ENCODE measurements at regions not wholly inside any gene's neighbourhood (a gene's known extent, or its start where the extent isn't known, plus 50 kb on each side); places are given as distances from the start of the nearest gene placed in this dataset.

DNA sequence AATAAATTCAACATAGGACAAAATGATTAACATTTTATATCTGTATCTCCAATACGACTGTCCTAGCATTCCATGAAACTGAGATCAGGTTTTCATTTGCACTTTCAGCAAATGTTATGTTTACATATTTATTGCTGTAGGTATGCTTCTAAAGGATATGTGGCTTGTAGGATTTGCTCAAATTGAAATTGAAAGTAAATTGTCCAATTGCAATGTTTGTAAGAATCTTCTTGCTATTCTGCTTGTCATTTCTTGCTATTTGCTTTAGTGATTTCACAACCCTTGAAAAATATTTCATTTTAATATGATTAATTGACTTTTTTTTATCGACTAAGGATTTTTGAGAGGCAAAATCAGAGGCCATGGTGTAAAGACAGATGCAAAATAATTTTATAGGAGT lies 904.2 kb upstream of the RAG2 start:
- Histone ChIP-seq H3K36me3 (ENCODE audit: insufficient read depth, low read length) (no peaks in the 10 kb centered on the region), H3K27ac (ENCODE audit: low read depth, low read length) (no peak overlapping the region), H3K27me3 (ENCODE audit: insufficient read depth, low read length) (no peaks in the 10 kb centered on the region), H3K4me3 (ENCODE audit: low read length) (no peak overlapping the region), H3K9ac (ENCODE audit: low read depth, low read length) (no peak overlapping the region), H3K4me1 (ENCODE audit: insufficient read depth, low read length) (peaks cover 37% of the 10 kb centered on the region), H3K9me3 (ENCODE audit: insufficient read depth, low read depth, low read length) (no peaks in the 10 kb centered on the region)
- WGBS, result 98% methylated on average over 2 of the region's 2 CpGs

DNA sequence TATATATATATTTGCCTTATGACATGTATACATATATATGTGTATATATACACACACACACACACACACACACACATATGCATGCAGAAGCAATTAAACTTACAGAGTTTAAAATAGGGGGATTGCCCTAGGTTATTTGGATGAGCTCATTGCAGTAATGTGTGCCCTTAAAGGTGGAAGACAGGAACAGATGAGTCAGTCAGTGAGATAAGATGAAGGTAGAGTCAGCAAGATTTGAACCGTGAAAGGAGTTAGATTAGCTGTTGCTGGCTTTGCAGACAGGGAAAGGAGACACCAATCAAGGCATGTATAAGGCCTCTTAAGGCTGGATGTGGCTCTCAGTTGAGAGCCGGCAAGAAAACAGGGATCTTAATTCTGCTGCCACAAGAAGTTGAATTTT lies 902.4 kb upstream of the RAG2 start:
- Histone ChIP-seq H3K36me3 (ENCODE audit: insufficient read depth, low read length) (no peaks in the 10 kb centered on the region), H3K9me3 (ENCODE audit: insufficient read depth, low read depth, low read length) (no peaks in the 10 kb centered on the region), H3K27ac (ENCODE audit: low read depth, low read length) (no peak overlapping the region), H3K4me1 (ENCODE audit: insufficient read depth, low read length) (peaks cover 25% of the 10 kb centered on the region), H3K27me3 (ENCODE audit: insufficient read depth, low read length) (no peaks in the 10 kb centered on the region), H3K4me3 (ENCODE audit: low read length) (no peak overlapping the region), H3K9ac (ENCODE audit: low read depth, low read length) (no peak overlapping the region)
- WGBS, result 82% methylated on average over 2 of the region's 2 CpGs

DNA sequence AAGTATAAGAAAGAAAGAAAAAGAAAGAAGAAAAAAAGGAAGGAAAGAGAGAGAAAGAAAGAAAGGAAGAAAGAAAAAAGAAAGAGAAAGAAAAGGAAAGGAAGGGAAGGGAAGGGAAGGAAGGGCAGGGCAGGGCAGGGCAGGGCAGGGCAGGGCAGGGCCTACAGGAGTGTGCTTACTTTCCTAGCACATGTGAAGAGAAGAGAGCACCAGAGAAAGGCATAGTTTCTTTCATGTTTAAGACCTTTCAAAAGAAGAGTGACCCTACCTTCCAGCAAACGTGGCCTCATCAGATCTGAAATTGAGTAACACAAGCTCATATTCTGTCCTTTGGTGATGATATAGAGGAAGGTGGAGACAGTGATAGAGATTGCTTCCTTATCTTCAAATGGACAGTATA lies 899.3 kb upstream of the RAG2 start:
- Histone ChIP-seq H3K9me3 (ENCODE audit: insufficient read depth, low read depth, low read length) (no peaks in the 10 kb centered on the region), H3K4me1 (ENCODE audit: insufficient read depth, low read length) (no peaks in the 10 kb centered on the region)
- 92% methylated on average over 1 of the region's 1 CpG for WGBS

DNA sequence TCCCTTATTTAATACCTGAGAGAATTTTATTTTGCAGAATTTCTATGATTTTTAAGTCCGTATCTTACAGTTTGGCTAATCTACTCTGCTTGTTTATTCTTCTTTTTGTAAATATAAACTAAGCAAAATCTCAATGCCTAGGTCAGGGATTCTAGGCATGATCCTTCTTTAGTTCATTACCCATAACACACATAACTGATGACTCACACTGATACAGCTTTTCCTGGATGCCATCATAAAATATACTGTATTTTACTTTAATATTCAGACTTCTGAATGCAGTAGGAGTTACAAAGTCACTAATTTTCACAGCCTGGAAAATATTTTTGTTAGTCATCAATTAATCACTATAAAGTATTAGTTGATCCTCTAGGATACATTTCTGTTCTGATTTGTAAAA lies 898.2 kb upstream of the RAG2 start:
- no peaks in the 10 kb centered on the region for H3K4me1 ChIP-seq (ENCODE audit: insufficient read depth, low read length)
- WGBS, result no CpG with 5 or more reads among the region's 1 CpG
- H3K27ac ChIP-seq (ENCODE audit: low read depth, low read length), result no peak overlapping the region
- no peak overlapping the region for H3K4me3 ChIP-seq (ENCODE audit: low read length)
- no peak overlapping the region for H3K9ac ChIP-seq (ENCODE audit: low read depth, low read length)
- no peaks in the 10 kb centered on the region for H3K27me3 ChIP-seq (ENCODE audit: insufficient read depth, low read length)
- H3K36me3 ChIP-seq (ENCODE audit: insufficient read depth, low read length), result no peaks in the 10 kb centered on the region
- H3K9me3 ChIP-seq (ENCODE audit: insufficient read depth, low read depth, low read length), result no peaks in the 10 kb centered on the region

More for the DNA sequence above, 899.3 kb upstream of the RAG2 start:
- Histone ChIP-seq H3K36me3 (ENCODE audit: insufficient read depth, low read length) (no peaks in the 10 kb centered on the region), H3K4me3 (ENCODE audit: low read length) (no peak overlapping the region), H3K9ac (ENCODE audit: low read depth, low read length) (no peak overlapping the region), H3K27me3 (ENCODE audit: insufficient read depth, low read length) (no peaks in the 10 kb centered on the region), H3K27ac (ENCODE audit: low read depth, low read length) (no peak overlapping the region)

DNA sequence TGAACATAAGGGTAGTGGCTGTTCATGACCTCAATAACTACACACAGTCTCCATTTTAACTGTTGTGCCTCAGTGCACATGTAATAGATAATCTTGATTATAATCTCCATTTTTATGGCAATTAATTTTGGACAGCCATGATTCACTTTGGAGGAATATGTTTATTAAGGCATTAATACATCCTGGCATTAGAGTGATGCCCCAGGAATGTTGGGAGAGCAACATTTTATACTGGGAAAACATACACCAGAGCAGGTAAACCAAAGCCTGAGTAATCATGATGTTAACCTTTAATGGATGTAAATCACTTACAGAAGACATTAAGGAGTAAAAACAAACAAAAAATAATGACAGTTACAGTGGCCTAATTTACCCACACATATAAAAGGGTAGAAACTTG lies 886.3 kb upstream of the RAG2 start:
- Histone ChIP-seq H3K4me1 (ENCODE audit: insufficient read depth, low read length) (no peaks in the 10 kb centered on the region), H3K4me3 (ENCODE audit: low read length) (no peak overlapping the region), H3K9ac (ENCODE audit: low read depth, low read length) (no peak overlapping the region), H3K9me3 (ENCODE audit: insufficient read depth, low read depth, low read length) (no peaks in the 10 kb centered on the region), H3K36me3 (ENCODE audit: insufficient read depth, low read length) (no peaks in the 10 kb centered on the region), H3K27me3 (ENCODE audit: insufficient read depth, low read length) (no peaks in the 10 kb centered on the region), H3K27ac (ENCODE audit: low read depth, low read length) (no peak overlapping the region)

DNA sequence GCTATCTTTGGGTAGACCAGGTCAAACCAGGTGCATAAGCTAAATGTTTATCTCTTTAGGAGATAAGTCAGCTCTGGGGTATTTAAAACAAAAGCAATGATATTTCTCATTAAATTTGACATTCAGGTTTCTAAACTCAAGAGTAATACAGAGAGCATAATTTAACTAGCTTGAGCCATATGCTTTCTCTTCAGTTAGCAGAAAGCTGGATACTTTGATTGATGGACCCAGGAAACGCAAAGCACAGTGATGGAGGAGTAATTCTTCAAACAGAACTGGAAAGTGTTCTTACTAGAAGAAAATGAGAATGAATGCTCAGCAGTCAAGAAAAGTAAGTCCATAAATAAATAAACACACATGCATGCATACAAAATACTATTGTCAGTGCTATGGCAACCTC lies 885.7 kb upstream of the RAG2 start:
- H3K4me3 ChIP-seq (ENCODE audit: low read length), result no peak overlapping the region
- WGBS, result 100% methylated on average over 1 of the region's 1 CpG

DNA sequence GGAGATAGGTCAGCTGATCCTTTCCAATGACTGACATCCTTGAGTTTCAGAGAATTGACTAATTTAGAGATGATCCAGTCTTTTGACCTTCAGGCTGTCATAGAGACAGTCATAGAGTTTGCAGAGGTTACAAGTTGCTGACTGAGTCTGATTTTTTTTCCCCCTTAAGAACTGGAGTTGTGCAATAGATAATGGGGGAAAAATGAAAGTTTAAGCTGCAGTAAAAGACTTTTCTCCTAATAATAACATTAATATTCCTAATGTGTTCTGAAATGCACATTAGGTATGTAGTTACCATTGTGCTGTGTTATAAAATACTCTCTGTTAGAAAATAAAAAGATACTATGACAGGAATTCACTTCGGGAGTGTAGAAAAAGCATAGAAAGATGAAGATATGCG lies 876.9 kb upstream of the RAG2 start:
- Histone ChIP-seq H3K27ac (ENCODE audit: low read depth, low read length) (no peak overlapping the region), H3K27me3 (ENCODE audit: insufficient read depth, low read length) (no peaks in the 10 kb centered on the region), H3K4me3 (ENCODE audit: low read length) (no peak overlapping the region), H3K9me3 (ENCODE audit: insufficient read depth, low read depth, low read length) (no peaks in the 10 kb centered on the region), H3K4me1 (ENCODE audit: insufficient read depth, low read length) (no peaks in the 10 kb centered on the region), H3K9ac (ENCODE audit: low read depth, low read length) (no peak overlapping the region), H3K36me3 (ENCODE audit: insufficient read depth, low read length) (no peaks in the 10 kb centered on the region)
- 79% methylated on average over 2 of the region's 2 CpGs for WGBS

More for the DNA sequence above, 885.7 kb upstream of the RAG2 start:
- no peaks in the 10 kb centered on the region for H3K4me1 ChIP-seq (ENCODE audit: insufficient read depth, low read length)
- H3K27ac ChIP-seq (ENCODE audit: low read depth, low read length), result no peak overlapping the region
- no peaks in the 10 kb centered on the region for H3K9me3 ChIP-seq (ENCODE audit: insufficient read depth, low read depth, low read length)
- H3K36me3 ChIP-seq (ENCODE audit: insufficient read depth, low read length), result no peaks in the 10 kb centered on the region
- H3K9ac ChIP-seq (ENCODE audit: low read depth, low read length), result no peak overlapping the region
- H3K27me3 ChIP-seq (ENCODE audit: insufficient read depth, low read length), result no peaks in the 10 kb centered on the region

DNA sequence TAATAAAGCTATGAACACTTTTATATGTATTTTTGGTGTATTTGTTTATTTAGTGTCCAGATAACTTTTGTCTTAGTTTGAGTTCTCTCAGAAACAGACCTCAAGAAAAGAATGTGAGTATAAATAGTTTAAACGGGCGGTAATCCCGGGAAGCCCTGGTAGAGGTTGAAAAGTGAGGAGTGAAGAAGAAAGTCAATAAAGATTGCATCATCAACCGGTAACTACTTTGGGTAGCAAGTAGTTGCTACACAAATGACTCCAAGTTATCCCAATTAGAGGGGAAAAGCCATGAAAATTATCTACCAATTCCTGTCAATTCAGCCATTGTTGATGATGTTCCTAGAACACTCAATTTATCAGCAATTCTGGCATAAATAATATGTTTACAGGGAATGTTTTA lies 870.3 kb upstream of the RAG2 start:
- no peak overlapping the region for H3K9ac ChIP-seq (ENCODE audit: low read depth, low read length)
- H3K9me3 ChIP-seq (ENCODE audit: insufficient read depth, low read depth, low read length), result no peaks in the 10 kb centered on the region
- H3K27me3 ChIP-seq (ENCODE audit: insufficient read depth, low read length), result no peaks in the 10 kb centered on the region
- H3K4me1 ChIP-seq (ENCODE audit: insufficient read depth, low read length), result no peaks in the 10 kb centered on the region
- no peaks in the 10 kb centered on the region for H3K36me3 ChIP-seq (ENCODE audit: insufficient read depth, low read length)
- H3K27ac ChIP-seq (ENCODE audit: low read depth, low read length), result no peak overlapping the region
- 97% methylated on average over 4 of the region's 4 CpGs for WGBS
- no peak overlapping the region for H3K4me3 ChIP-seq (ENCODE audit: low read length)

DNA sequence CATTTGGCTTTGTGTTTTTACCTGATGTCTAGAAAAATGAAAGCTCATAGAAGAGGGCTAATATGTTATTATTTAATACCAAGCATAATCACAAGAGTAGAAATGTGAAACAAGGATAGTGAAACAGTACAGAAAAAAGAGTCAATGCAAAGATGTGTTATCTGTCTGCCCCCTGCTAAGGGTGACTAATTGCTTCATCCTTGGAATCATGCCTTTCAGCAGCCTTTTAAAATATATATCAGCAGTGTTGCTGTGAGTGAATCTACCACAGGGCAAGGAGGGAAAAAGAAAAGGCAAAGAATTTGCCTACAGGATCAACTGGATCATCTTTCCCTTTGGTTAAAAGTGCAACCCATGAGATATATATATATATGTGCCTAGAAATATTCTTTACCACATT lies 867.2 kb upstream of the RAG2 start:
- H3K9me3 ChIP-seq (ENCODE audit: insufficient read depth, low read depth, low read length), result no peaks in the 10 kb centered on the region
- no peaks in the 10 kb centered on the region for H3K4me1 ChIP-seq (ENCODE audit: insufficient read depth, low read length)
- H3K9ac ChIP-seq (ENCODE audit: low read depth, low read length), result no peak overlapping the region
- H3K27me3 ChIP-seq (ENCODE audit: insufficient read depth, low read length), result no peaks in the 10 kb centered on the region
- H3K27ac ChIP-seq (ENCODE audit: low read depth, low read length), result no peak overlapping the region
- H3K36me3 ChIP-seq (ENCODE audit: insufficient read depth, low read length), result no peaks in the 10 kb centered on the region
- H3K4me3 ChIP-seq (ENCODE audit: low read length), result no peak overlapping the region

DNA sequence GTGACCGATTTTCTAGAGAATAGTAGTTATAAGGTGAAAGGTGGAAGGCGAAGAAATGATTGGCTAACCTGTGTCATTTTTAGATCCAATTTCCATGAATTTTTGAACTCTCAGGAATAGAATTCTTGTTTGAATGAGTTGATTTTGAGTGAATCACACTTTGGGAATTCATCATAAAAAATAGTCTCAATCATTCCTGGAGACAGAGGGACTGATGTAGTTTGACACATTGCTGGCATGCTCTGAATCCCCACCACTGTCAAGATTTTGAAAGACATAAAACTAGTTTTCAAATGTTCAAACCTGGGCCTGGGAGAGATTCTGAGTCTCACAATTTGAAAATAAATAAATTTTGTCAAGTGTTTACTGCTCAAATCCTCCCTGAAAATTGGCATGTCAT lies 861.4 kb upstream of the RAG2 start:
- no peak overlapping the region for H3K27ac ChIP-seq (ENCODE audit: low read depth, low read length)
- no peaks in the 10 kb centered on the region for H3K4me1 ChIP-seq (ENCODE audit: insufficient read depth, low read length)
- H3K27me3 ChIP-seq (ENCODE audit: insufficient read depth, low read length), result no peaks in the 10 kb centered on the region
- H3K9ac ChIP-seq (ENCODE audit: low read depth, low read length), result no peak overlapping the region
- H3K4me3 ChIP-seq (ENCODE audit: low read length), result no peak overlapping the region
- H3K9me3 ChIP-seq (ENCODE audit: insufficient read depth, low read depth, low read length), result no peaks in the 10 kb centered on the region
- 98% methylated on average over 2 of the region's 2 CpGs for WGBS
- no peaks in the 10 kb centered on the region for H3K36me3 ChIP-seq (ENCODE audit: insufficient read depth, low read length)

DNA sequence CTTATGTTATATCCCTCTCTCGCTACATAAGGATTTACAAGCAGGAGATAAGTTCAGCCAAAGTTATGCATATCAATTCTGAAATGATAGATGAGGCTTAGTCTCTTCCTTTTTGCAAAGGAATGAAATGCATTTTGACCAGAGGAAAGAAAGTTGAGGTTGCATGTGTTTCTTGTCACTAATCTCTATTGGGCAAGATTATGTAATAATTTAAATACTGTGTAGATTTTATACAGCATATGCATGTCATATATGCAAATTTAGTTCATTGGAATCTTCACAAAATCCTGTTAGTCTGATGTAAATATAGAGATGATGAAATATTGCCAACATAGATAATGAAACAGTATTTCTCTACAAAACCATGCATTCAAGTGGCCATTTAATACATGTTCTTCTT lies 858.7 kb upstream of the RAG2 start:
- H3K27ac ChIP-seq (ENCODE audit: low read depth, low read length), result no peak overlapping the region
- WGBS, result 100% methylated on average over 1 of the region's 1 CpG
- H3K4me1 ChIP-seq (ENCODE audit: insufficient read depth, low read length), result no peaks in the 10 kb centered on the region
- H3K36me3 ChIP-seq (ENCODE audit: insufficient read depth, low read length), result no peaks in the 10 kb centered on the region
- H3K9ac ChIP-seq (ENCODE audit: low read depth, low read length), result no peak overlapping the region
- H3K4me3 ChIP-seq (ENCODE audit: low read length), result no peak overlapping the region
- H3K27me3 ChIP-seq (ENCODE audit: insufficient read depth, low read length), result no peaks in the 10 kb centered on the region
- no peaks in the 10 kb centered on the region for H3K9me3 ChIP-seq (ENCODE audit: insufficient read depth, low read depth, low read length)

DNA sequence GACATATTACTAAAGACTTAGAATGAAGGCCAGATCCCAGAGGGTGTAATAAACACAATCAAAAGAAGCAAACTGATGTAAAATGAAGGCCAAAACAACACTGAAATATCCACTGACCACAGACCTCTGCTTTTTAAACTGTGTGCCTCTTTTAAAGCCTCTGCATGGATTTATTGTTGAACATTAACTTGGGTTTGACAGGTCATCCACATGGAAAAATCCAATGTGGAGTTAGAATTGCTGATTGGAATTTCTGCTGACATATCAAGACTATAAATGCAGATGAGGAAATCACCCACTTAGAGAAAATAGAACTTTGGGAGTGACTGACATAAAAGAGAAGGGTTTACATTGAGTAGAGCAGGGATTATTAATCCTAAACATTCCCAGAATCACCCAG lies 853.9 kb upstream of the RAG2 start:
- Histone ChIP-seq H3K27ac (ENCODE audit: low read depth, low read length) (no peak overlapping the region), H3K4me3 (ENCODE audit: low read length) (no peak overlapping the region), H3K9ac (ENCODE audit: low read depth, low read length) (no peak overlapping the region), H3K36me3 (ENCODE audit: insufficient read depth, low read length) (no peaks in the 10 kb centered on the region), H3K27me3 (ENCODE audit: insufficient read depth, low read length) (no peaks in the 10 kb centered on the region), H3K9me3 (ENCODE audit: insufficient read depth, low read depth, low read length) (no peaks in the 10 kb centered on the region), H3K4me1 (ENCODE audit: insufficient read depth, low read length) (no peaks in the 10 kb centered on the region)
